ENCODE measurements at regions not wholly inside any gene's neighbourhood (a gene's known extent, or its start where the extent isn't known, plus 50 kb on each side); places are given as distances from the start of the nearest gene placed in this dataset.

DNA sequence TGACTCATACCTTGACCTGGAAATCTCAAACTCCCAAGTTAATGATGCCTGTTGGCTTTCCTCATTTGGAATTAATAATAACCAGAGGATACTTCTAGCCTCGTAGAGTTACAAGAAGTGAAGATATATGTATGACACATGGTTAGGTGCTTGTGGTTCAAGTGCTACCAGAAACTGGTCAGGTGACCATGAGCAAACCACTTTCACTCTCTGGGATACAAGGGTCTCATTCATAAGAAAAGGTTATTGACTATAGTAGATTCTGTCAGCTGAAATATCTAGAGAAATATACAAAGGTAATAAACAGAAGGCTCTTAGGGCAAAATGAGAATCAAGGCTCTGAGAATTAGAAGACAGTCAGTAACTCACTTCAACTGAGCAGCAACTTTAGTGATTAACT, 233.3 kb downstream of the KCNA4 start:
- TF ChIP-seq, protein P1, sequence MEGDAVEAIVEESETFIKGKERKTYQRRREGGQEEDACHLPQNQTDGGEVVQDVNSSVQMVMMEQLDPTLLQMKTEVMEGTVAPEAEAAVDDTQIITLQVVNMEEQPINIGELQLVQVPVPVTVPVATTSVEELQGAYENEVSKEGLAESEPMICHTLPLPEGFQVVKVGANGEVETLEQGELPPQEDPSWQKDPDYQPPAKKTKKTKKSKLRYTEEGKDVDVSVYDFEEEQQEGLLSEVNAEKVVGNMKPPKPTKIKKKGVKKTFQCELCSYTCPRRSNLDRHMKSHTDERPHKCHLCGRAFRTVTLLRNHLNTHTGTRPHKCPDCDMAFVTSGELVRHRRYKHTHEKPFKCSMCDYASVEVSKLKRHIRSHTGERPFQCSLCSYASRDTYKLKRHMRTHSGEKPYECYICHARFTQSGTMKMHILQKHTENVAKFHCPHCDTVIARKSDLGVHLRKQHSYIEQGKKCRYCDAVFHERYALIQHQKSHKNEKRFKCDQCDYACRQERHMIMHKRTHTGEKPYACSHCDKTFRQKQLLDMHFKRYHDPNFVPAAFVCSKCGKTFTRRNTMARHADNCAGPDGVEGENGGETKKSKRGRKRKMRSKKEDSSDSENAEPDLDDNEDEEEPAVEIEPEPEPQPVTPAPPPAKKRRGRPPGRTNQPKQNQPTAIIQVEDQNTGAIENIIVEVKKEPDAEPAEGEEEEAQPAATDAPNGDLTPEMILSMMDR (IDR thresholded peaks at IDR 0.05; ENCODE audit: insufficient read depth, low read length, poor library complexity, severe bottlenecking): no peak
- no peak for TF ChIP-seq EZH2phosphoT487 (conservative IDR thresholded peaks at IDR 0.05; ENCODE audit: low read length)

Measured in SU-DHL-6 (cell line).